GM12878 (cell line): ENCODE measurements at regions not wholly inside any gene's neighbourhood (a gene's known extent, or its start where the extent isn't known, plus 50 kb on each side); places are given as distances from the start of the nearest gene placed in this dataset.

Experiments used
- CHD1 ChIP-seq: IDR thresholded peaks from 2 replicates; pipeline ENCODE4 v1.6.1; 2012; ENCODE audit warnings: low read depth, low read length, improper control_type of control experiment
- CREB1 ChIP-seq: IDR thresholded peaks from 2 replicates; pipeline ENCODE4 v1.6.1; 2012; ENCODE audit warnings: low read depth, mild to moderate bottlenecking, inconsistent platforms
- CTCF ChIP-seq, 3 experiments: IDR thresholded peaks in 2 of 3; conservative IDR thresholded peaks in 1 of 3; 2 replicates each; pipeline ENCODE4 v1.5.1; 2011; ENCODE audit warnings: low read depth in 3 of 3, low read length in 3 of 3, mild to moderate bottlenecking in 3 of 3, control low read depth in 2 of 3, moderate library complexity in 2 of 3, inconsistent platforms in 1 of 3, mixed read lengths in 1 of 3; ENCODE audit not compliant: control insufficient read depth in 2 of 3, insufficient read depth in 1 of 3; ENCODE audit errors: extremely low read depth in 1 of 3
- MYC ChIP-seq: IDR thresholded peaks from 2 replicates; pipeline ENCODE4 v1.6.1; 2011; ENCODE audit warnings: mild to moderate bottlenecking, low read length, moderate library complexity, inconsistent platforms; ENCODE audit not compliant: insufficient read depth, insufficient replicate concordance, insufficient read length, severe bottlenecking
- POLR2AphosphoS5 ChIP-seq: IDR thresholded peaks from 2 replicates; pipeline ENCODE4 v1.6.1; 2011; ENCODE audit warnings: mild to moderate bottlenecking, low read length, inconsistent platforms
- SP1 ChIP-seq: IDR thresholded peaks from one replicate; pipeline ENCODE4 v1.6.1; 2011; ENCODE audit warnings: low read depth, low read length
- WRNIP1 ChIP-seq: IDR thresholded peaks from 2 replicates; pipeline ENCODE4 v1.6.1; 2011; ENCODE audit warnings: low read depth, low read length, improper control_type of control experiment, borderline replicate concordance
- ZNF274 ChIP-seq: IDR thresholded peaks from one replicate; pipeline ENCODE4 v1.8.0; 2011; ENCODE audit not compliant: insufficient read length, insufficient read depth
- TF ChIP-seq, protein P1 (sequence below): fragments of 450-650 bp; IDR thresholded peaks from 2 replicates; pipeline ENCODE4 v1.6.1; 2017; ENCODE audit warnings: mild to moderate bottlenecking, low read depth, inconsistent platforms; ENCODE audit not compliant: poor library complexity, severe bottlenecking

GRCh38 chr22:49068861-49069500 lies 758.7 kb downstream of the BRD1 start:
- TF ChIP-seq MYC (no peak), SP1 (no peak), CTCF (IDR thresholded peaks at IDR 0.05 in 2 of 3, conservative IDR thresholded peaks at IDR 0.05 in 1 of 3; ENCODE audit: control insufficient read depth in 2 of 3, extremely low read depth in 1 of 3, insufficient read depth in 1 of 3, low read depth in 3 of 3, low read length in 3 of 3) (no peak), CREB1 (no peak), CHD1 (no peak), WRNIP1 (no peak), ZNF274 (no peak), POLR2AphosphoS5 (no peak)
- TF ChIP-seq, protein P1, sequence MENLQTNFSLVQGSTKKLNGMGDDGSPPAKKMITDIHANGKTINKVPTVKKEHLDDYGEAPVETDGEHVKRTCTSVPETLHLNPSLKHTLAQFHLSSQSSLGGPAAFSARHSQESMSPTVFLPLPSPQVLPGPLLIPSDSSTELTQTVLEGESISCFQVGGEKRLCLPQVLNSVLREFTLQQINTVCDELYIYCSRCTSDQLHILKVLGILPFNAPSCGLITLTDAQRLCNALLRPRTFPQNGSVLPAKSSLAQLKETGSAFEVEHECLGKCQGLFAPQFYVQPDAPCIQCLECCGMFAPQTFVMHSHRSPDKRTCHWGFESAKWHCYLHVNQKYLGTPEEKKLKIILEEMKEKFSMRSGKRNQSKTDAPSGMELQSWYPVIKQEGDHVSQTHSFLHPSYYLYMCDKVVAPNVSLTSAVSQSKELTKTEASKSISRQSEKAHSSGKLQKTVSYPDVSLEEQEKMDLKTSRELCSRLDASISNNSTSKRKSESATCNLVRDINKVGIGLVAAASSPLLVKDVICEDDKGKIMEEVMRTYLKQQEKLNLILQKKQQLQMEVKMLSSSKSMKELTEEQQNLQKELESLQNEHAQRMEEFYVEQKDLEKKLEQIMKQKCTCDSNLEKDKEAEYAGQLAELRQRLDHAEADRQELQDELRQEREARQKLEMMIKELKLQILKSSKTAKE: no peak
